ENCODE measurements at regions not wholly inside any gene's neighbourhood (a gene's known extent, or its start where the extent isn't known, plus 50 kb on each side); places are given as distances from the start of the nearest gene placed in this dataset.

- Histone ChIP-seq H4K12ac (ENCODE audit: low read depth, low read length) (no peak overlapping the region), H3K36me3 (ENCODE audit: control insufficient read depth in 1 of 2, insufficient read depth in 2 of 2, low read length in 2 of 2) (no peaks in the 10 kb centered on the region), H3K27ac (ENCODE audit: low read depth, low read length) (no peak overlapping the region), H3K27me3 (ENCODE audit: insufficient read depth, low read length) (no peaks in the 10 kb centered on the region), H3K23ac (ENCODE audit: low read length) (no peak overlapping the region), H3K4me3 (ENCODE audit: low read depth, low read length) (no peak overlapping the region), H2BK5ac (ENCODE audit: low read depth, low read length, poor library complexity) (no peak overlapping the region), H2AFZ (ENCODE audit: insufficient read depth, low read length, poor library complexity) (no peak overlapping the region), H2BK120ac (ENCODE audit: insufficient read depth, low read length, poor library complexity) (no peak overlapping the region), H3K9ac (ENCODE audit: low read length) (no peak overlapping the region), H4K91ac (ENCODE audit: low read depth, low read length) (no peak overlapping the region), H2AK5ac (ENCODE audit: low read length) (no peak overlapping the region), H3K4me1 (ENCODE audit: control insufficient read depth in 1 of 2, insufficient read depth in 2 of 2, low read length in 2 of 2) (peaks cover 9 to 12% of the 10 kb centered on the region in 2 experiments), H3K4me2 (ENCODE audit: low read length) (no peak overlapping the region), H3K4ac (ENCODE audit: low read depth, low read length) (no peak overlapping the region), H2BK12ac (ENCODE audit: low read length) (no peak overlapping the region), H3K14ac (ENCODE audit: low read length) (no peak overlapping the region), H3K79me2 (ENCODE audit: control insufficient read depth, insufficient read depth, low read length, poor library complexity) (no peaks in the 10 kb centered on the region), H3K79me1 (ENCODE audit: low read length) (peaks cover 4% of the 10 kb centered on the region), H3K18ac (ENCODE audit: low read length) (no peak overlapping the region), H3K9me3 (ENCODE audit: insufficient read depth, low read depth, low read length) (no peaks in the 10 kb centered on the region), H4K8ac (ENCODE audit: low read depth, low read length) (no peak overlapping the region)
- no CpG with 5 or more reads among the region's 1 CpG for WGBS (ENCODE audit: extremely low coverage, insufficient coverage, insufficient read length)
- peak; percentile 38 to 76 for DNase-seq
These were observed 77.9 kb upstream of the KCNMA1 start for GRCh38 chr10:77715536-77715935.

- Histone ChIP-seq H3K9me3 (ENCODE audit: insufficient read depth, low read depth, low read length) (no peaks in the 10 kb centered on the region), H3K27ac (ENCODE audit: low read depth, low read length) (no peak overlapping the region), H3K27me3 (ENCODE audit: insufficient read depth, low read length) (no peaks in the 10 kb centered on the region), H3K14ac (ENCODE audit: low read length) (peak overlapping the region; percentile 10), H3K23ac (ENCODE audit: low read length) (no peak overlapping the region), H3K79me1 (ENCODE audit: low read length) (peaks cover 4% of the 10 kb centered on the region), H3K36me3 (ENCODE audit: control insufficient read depth in 1 of 2, insufficient read depth in 2 of 2, low read length in 2 of 2) (no peaks in the 10 kb centered on the region), H2AFZ (ENCODE audit: insufficient read depth, low read length, poor library complexity) (no peak overlapping the region), H4K12ac (ENCODE audit: low read depth, low read length) (no peak overlapping the region), H3K4me1 (ENCODE audit: control insufficient read depth in 1 of 2, insufficient read depth in 2 of 2, low read length in 2 of 2) (peaks cover 9 to 14% of the 10 kb centered on the region in 2 experiments), H3K4me3 (ENCODE audit: low read depth, low read length) (no peak overlapping the region), H3K18ac (ENCODE audit: low read length) (no peak overlapping the region), H3K9ac (ENCODE audit: low read length) (no peak overlapping the region), H3K4me2 (ENCODE audit: low read length) (no peak overlapping the region), H3K79me2 (ENCODE audit: control insufficient read depth, insufficient read depth, low read length, poor library complexity) (no peaks in the 10 kb centered on the region), H3K4ac (ENCODE audit: low read depth, low read length) (no peak overlapping the region), H4K8ac (ENCODE audit: low read depth, low read length) (no peak overlapping the region), H2BK5ac (ENCODE audit: low read depth, low read length, poor library complexity) (no peak overlapping the region), H2BK120ac (ENCODE audit: insufficient read depth, low read length, poor library complexity) (no peak overlapping the region), H4K91ac (ENCODE audit: low read depth, low read length) (peak overlapping the region; percentile 5), H2AK5ac (ENCODE audit: low read length) (no peak overlapping the region), H2BK12ac (ENCODE audit: low read length) (no peak overlapping the region)
- no CpG with 5 or more reads among the region's 3 CpGs for WGBS (ENCODE audit: extremely low coverage, insufficient coverage, insufficient read length)
- peak; percentile 34 to 55 for DNase-seq
These were observed 77.5 kb upstream of the KCNMA1 start for GRCh38 chr10:77715088-77715487.

- no peak overlapping the region for H3K4me2 ChIP-seq (ENCODE audit: low read length)
These were observed 76.1 kb upstream of the KCNMA1 start for GRCh38 chr10:77713521-77714280.

GRCh38 chr10:77712207-77712606 is 74.6 kb upstream of the KCNMA1 start:
- H2BK12ac ChIP-seq (ENCODE audit: low read length) = no peak overlapping the region
- H3K27ac ChIP-seq (ENCODE audit: low read depth, low read length) = no peak overlapping the region
- no peaks in the 10 kb centered on the region for H3K9me3 ChIP-seq (ENCODE audit: insufficient read depth, low read depth, low read length)
- H3K27me3 ChIP-seq (ENCODE audit: insufficient read depth, low read length) = no peaks in the 10 kb centered on the region
- no peak overlapping the region for H2AFZ ChIP-seq (ENCODE audit: insufficient read depth, low read length, poor library complexity)
- no CpG with 5 or more reads among the region's 1 CpG for WGBS (ENCODE audit: extremely low coverage, insufficient coverage, insufficient read length)
- H3K9ac ChIP-seq (ENCODE audit: low read length) = no peak overlapping the region
- H3K36me3 ChIP-seq (ENCODE audit: control insufficient read depth in 1 of 2, insufficient read depth in 2 of 2, low read length in 2 of 2) = no peaks in the 10 kb centered on the region
- no peak overlapping the region for H2BK120ac ChIP-seq (ENCODE audit: insufficient read depth, low read length, poor library complexity)
- no peak overlapping the region for H3K4me3 ChIP-seq (ENCODE audit: low read depth, low read length)
- peaks cover 9 to 17% of the 10 kb centered on the region in 2 experiments for H3K4me1 ChIP-seq (ENCODE audit: control insufficient read depth in 1 of 2, insufficient read depth in 2 of 2, low read length in 2 of 2)
- H4K12ac ChIP-seq (ENCODE audit: low read depth, low read length) = no peak overlapping the region
- no peak overlapping the region for H2BK5ac ChIP-seq (ENCODE audit: low read depth, low read length, poor library complexity)
- H3K23ac ChIP-seq (ENCODE audit: low read length) = no peak overlapping the region
- no peak for DNase-seq
- H3K18ac ChIP-seq (ENCODE audit: low read length) = no peak overlapping the region
- peaks cover 3% of the 10 kb centered on the region for H3K79me1 ChIP-seq (ENCODE audit: low read length)
- H3K14ac ChIP-seq (ENCODE audit: low read length) = no peak overlapping the region
- H4K91ac ChIP-seq (ENCODE audit: low read depth, low read length) = no peak overlapping the region
- no peaks in the 10 kb centered on the region for H3K79me2 ChIP-seq (ENCODE audit: control insufficient read depth, insufficient read depth, low read length, poor library complexity)
- no peak overlapping the region for H3K4ac ChIP-seq (ENCODE audit: low read depth, low read length)
- H3K4me2 ChIP-seq (ENCODE audit: low read length) = no peak overlapping the region
- H4K8ac ChIP-seq (ENCODE audit: low read depth, low read length) = no peak overlapping the region
- H2AK5ac ChIP-seq (ENCODE audit: low read length) = no peak overlapping the region

More at GRCh38 chr10:77713521-77714280, 76.1 kb upstream of the KCNMA1 start:
- Histone ChIP-seq H4K91ac (ENCODE audit: low read depth, low read length) (peak overlapping the region; percentile 8), H3K9me3 (ENCODE audit: insufficient read depth, low read depth, low read length) (no peaks in the 10 kb centered on the region), H4K12ac (ENCODE audit: low read depth, low read length) (no peak overlapping the region), H4K8ac (ENCODE audit: low read depth, low read length) (no peak overlapping the region), H2AK5ac (ENCODE audit: low read length) (no peak overlapping the region), H3K14ac (ENCODE audit: low read length) (no peak overlapping the region), H3K79me1 (ENCODE audit: low read length) (peaks cover 4% of the 10 kb centered on the region), H3K4me1 (ENCODE audit: control insufficient read depth in 1 of 2, insufficient read depth in 2 of 2, low read length in 2 of 2) (peaks cover 9 to 17% of the 10 kb centered on the region in 2 experiments), H2AFZ (ENCODE audit: insufficient read depth, low read length, poor library complexity) (no peak overlapping the region), H3K23ac (ENCODE audit: low read length) (no peak overlapping the region), H3K36me3 (ENCODE audit: control insufficient read depth in 1 of 2, insufficient read depth in 2 of 2, low read length in 2 of 2) (no peaks in the 10 kb centered on the region), H3K79me2 (ENCODE audit: control insufficient read depth, insufficient read depth, low read length, poor library complexity) (no peaks in the 10 kb centered on the region), H2BK5ac (ENCODE audit: low read depth, low read length, poor library complexity) (no peak overlapping the region), H3K27me3 (ENCODE audit: insufficient read depth, low read length) (no peaks in the 10 kb centered on the region), H3K4ac (ENCODE audit: low read depth, low read length) (no peak overlapping the region), H3K18ac (ENCODE audit: low read length) (no peak overlapping the region), H2BK12ac (ENCODE audit: low read length) (no peak overlapping the region), H3K27ac (ENCODE audit: low read depth, low read length) (no peak overlapping the region), H3K9ac (ENCODE audit: low read length) (no peak overlapping the region), H2BK120ac (ENCODE audit: insufficient read depth, low read length, poor library complexity) (no peak overlapping the region), H3K4me3 (ENCODE audit: low read depth, low read length) (no peak overlapping the region)
- 100% methylated on average over 1 of the region's 14 CpGs for WGBS (ENCODE audit: extremely low coverage, insufficient coverage, insufficient read length)
- no peak for DNase-seq

Data from trophoblast cell (in vitro differentiated cells and primary cell).